Neural cell (in vitro differentiated cells): ENCODE measurements at regions not wholly inside any gene's neighbourhood (a gene's known extent, or its start where the extent isn't known, plus 50 kb on each side); places are given as distances from the start of the nearest gene placed in this dataset.

Experiments
- H2AFZ ChIP-seq: fragments of 200-600, 300-800 bp; sonication (generic), shearing (Covaris generic); 2 replicates; pipeline ENCODE4 v1.6.0; 2014; ENCODE audit warnings: low read depth, mild to moderate bottlenecking, antibody characterized with exemption, low read length, moderate library complexity
- H3F3A ChIP-seq: fragments of 200-600 bp; shearing (Covaris generic); 2 replicates; pipeline ENCODE4 v1.6.1; 2016; ENCODE audit warnings: mild to moderate bottlenecking, moderate library complexity, mixed read lengths, antibody characterized with exemption, low read length; ENCODE audit not compliant: insufficient read depth, poor library complexity, severe bottlenecking
- H3K27ac ChIP-seq: fragments of 200-600, 300-800 bp; sonication (generic), shearing (Covaris generic); 2 replicates; pipeline ENCODE4 v1.5.1; 2014; ENCODE audit warnings: mild to moderate bottlenecking, low read length, moderate library complexity
- H3K27me3 ChIP-seq: fragments of 300-800, 200-600 bp; sonication (generic), shearing (Covaris generic); 2 replicates; pipeline ENCODE4 v1.6.0; 2014; ENCODE audit warnings: mild to moderate bottlenecking, low read depth, low read length, moderate library complexity; ENCODE audit not compliant: insufficient read depth
- H3K36me3 ChIP-seq: fragments of 300-800, 200-600 bp; sonication (generic), shearing (Covaris generic); 2 replicates; pipeline ENCODE4 v1.5.1; 2014; ENCODE audit warnings: mild to moderate bottlenecking, antibody characterized with exemption, low read length, moderate library complexity; ENCODE audit not compliant: insufficient read depth
- H3K4me2 ChIP-seq: fragments of 300-800, 200-600 bp; sonication (generic), shearing (Covaris generic); 2 replicates; pipeline ENCODE4 v1.6.0; 2014; ENCODE audit warnings: mild to moderate bottlenecking, low read length
- H3K4me3 ChIP-seq: fragments of 300-800, 200-600 bp; sonication (generic), shearing (Covaris generic); 2 replicates; pipeline ENCODE4 v1.5.1; 2014; ENCODE audit warnings: mild to moderate bottlenecking, low read length, moderate library complexity
- H3K79me2 ChIP-seq: fragments of 200-600 bp; shearing (Covaris generic); replicated peaks from 2 replicates; pipeline ENCODE4 v1.6.0; 2014; ENCODE audit warnings: mild to moderate bottlenecking, low read length, moderate library complexity; ENCODE audit not compliant: insufficient read depth
- H3K9ac ChIP-seq: fragments of 300-800, 200-600 bp; sonication (generic), shearing (Covaris generic); 2 replicates; pipeline ENCODE4 v1.6.1; 2016; ENCODE audit warnings: mild to moderate bottlenecking, low read length, mixed read lengths
- H3K9me2 ChIP-seq: fragments of 200-600 bp; shearing (Covaris generic); 2 replicates; pipeline ENCODE4 v1.6.1; 2016; ENCODE audit warnings: mild to moderate bottlenecking, low read length, mixed read lengths; ENCODE audit not compliant: insufficient read depth
- H3K9me3 ChIP-seq: fragments of 200-600, 300-800 bp; sonication (generic), shearing (Covaris generic); 2 replicates; pipeline ENCODE4 v1.6.1; 2016; ENCODE audit warnings: mild to moderate bottlenecking, mixed run types, low read length, moderate library complexity, mixed read lengths
- H4K20me1 ChIP-seq: fragments of 200-600 bp; shearing (Covaris generic); 2 replicates; pipeline ENCODE4 v1.6.1; 2016; ENCODE audit warnings: mild to moderate bottlenecking, mixed run types; ENCODE audit not compliant: insufficient read depth
- CTCF ChIP-seq: fragments of 450-650 bp; IDR thresholded peaks from 2 replicates; pipeline ENCODE4 v1.5.1; 2014; ENCODE audit warnings: antibody characterized with exemption, mild to moderate bottlenecking, moderate library complexity; ENCODE audit not compliant: poor library complexity, severe bottlenecking
- EP300 ChIP-seq: fragments of 450-650 bp; conservative IDR thresholded peaks from 2 replicates; pipeline ENCODE4 v1.6.1; 2014; ENCODE audit warnings: antibody characterized with exemption, mild to moderate bottlenecking, moderate library complexity; ENCODE audit not compliant: poor library complexity, severe bottlenecking
- EZH2 ChIP-seq: fragments of 200-600, 300-800 bp; shearing (Covaris generic), sonication (generic); IDR thresholded peaks from 2 replicates; pipeline ENCODE4 v1.6.1; 2014; ENCODE audit warnings: antibody characterized with exemption, low read length, borderline replicate concordance, mild to moderate bottlenecking; ENCODE audit not compliant: insufficient read depth, poor library complexity, severe bottlenecking
- MXI1 ChIP-seq: fragments of 450-650 bp; conservative IDR thresholded peaks from 2 replicates; pipeline ENCODE4 v1.6.1; 2014; ENCODE audit warnings: antibody characterized with exemption, mild to moderate bottlenecking; ENCODE audit not compliant: poor library complexity, severe bottlenecking
- POLR2AphosphoS5 ChIP-seq: IDR thresholded peaks from 2 replicates; pipeline ENCODE4 v1.6.1; 2012
- RAD21 ChIP-seq: fragments of 450-650 bp; conservative IDR thresholded peaks from 2 replicates; pipeline ENCODE4 v1.6.1; 2014; ENCODE audit warnings: antibody characterized with exemption, mild to moderate bottlenecking, moderate library complexity
- REST ChIP-seq: IDR thresholded peaks from 2 replicates; pipeline ENCODE4 v1.6.1; 2012; ENCODE audit warnings: borderline replicate concordance
- SMC3 ChIP-seq: fragments of 450-650 bp; conservative IDR thresholded peaks from 2 replicates; pipeline ENCODE4 v1.6.1; 2014; ENCODE audit warnings: antibody characterized with exemption, mild to moderate bottlenecking, moderate library complexity; ENCODE audit not compliant: poor library complexity
- TAF1 ChIP-seq: IDR thresholded peaks from 2 replicates; pipeline ENCODE4 v1.6.1; 2012; ENCODE audit warnings: low read depth

- Histone ChIP-seq H3K4me2 (no peak overlapping the region), H2AFZ (no peak overlapping the region), H3K79me2 (no peaks in the 10 kb centered on the region), H3K27me3 (no peaks in the 10 kb centered on the region), H3K9me2 (no peaks in the 10 kb centered on the region), H3K9ac (no peak overlapping the region), H4K20me1 (no peaks in the 10 kb centered on the region), H3K9me3 (no peaks in the 10 kb centered on the region), H3K27ac (no peak overlapping the region), H3K4me3 (no peak overlapping the region), H3F3A (no peaks in the 10 kb centered on the region), H3K36me3 (no peaks in the 10 kb centered on the region)
- TF ChIP-seq EZH2 (no peak), REST (no peak), SMC3 (no peak), RAD21 (no peak), EP300 (no peak), TAF1 (no peak), POLR2AphosphoS5 (no peak), CTCF (no peak), MXI1 (no peak)
These were observed 610.6 kb upstream of the DIPK2B start for GRCh38 chrX:45811326-45811725.

GRCh38 chrX:45807572-45808425 lies 607.1 kb upstream of the DIPK2B start:
- Histone ChIP-seq H3K9me3 (no peaks in the 10 kb centered on the region), H3K9me2 (no peaks in the 10 kb centered on the region), H4K20me1 (no peaks in the 10 kb centered on the region), H3K4me2 (no peak overlapping the region), H3K27me3 (no peaks in the 10 kb centered on the region), H3K27ac (no peak overlapping the region), H3K79me2 (no peaks in the 10 kb centered on the region), H3K9ac (no peak overlapping the region), H2AFZ (no peak overlapping the region), H3K36me3 (no peaks in the 10 kb centered on the region), H3K4me3 (no peak overlapping the region), H3F3A (no peaks in the 10 kb centered on the region)
- TF ChIP-seq MXI1 (no peak), CTCF (no peak), POLR2AphosphoS5 (no peak), TAF1 (no peak), REST (no peak), EZH2 (no peak), SMC3 (no peak), EP300 (no peak), RAD21 (no peak)
